ENCODE measurements at regions not wholly inside any gene's neighbourhood (a gene's known extent, or its start where the extent isn't known, plus 50 kb on each side); places are given as distances from the start of the nearest gene placed in this dataset.

DNA sequence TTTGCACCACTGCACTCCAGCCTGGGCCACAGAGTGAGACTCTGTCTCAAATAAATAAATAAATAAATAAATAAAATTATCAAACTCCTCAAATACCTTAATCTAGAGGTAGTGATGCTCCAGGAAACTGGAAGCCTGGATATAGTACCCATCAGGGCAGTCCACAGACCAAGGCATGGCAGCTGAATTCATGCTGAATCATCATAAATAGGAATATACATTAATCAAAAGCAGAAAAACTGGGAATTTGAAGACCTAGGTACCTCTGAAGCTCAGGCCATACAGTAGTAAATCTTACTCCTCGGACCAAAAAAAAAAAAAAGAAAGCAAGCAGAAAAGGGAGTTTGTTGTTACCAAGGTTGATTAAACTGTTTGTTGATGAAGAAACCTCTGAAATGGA lies 184.2 kb upstream of the CHODL start:
- TF ChIP-seq POLR2A (IDR thresholded peaks at IDR 0.05): no peak
- TF ChIP-seq, protein P1, sequence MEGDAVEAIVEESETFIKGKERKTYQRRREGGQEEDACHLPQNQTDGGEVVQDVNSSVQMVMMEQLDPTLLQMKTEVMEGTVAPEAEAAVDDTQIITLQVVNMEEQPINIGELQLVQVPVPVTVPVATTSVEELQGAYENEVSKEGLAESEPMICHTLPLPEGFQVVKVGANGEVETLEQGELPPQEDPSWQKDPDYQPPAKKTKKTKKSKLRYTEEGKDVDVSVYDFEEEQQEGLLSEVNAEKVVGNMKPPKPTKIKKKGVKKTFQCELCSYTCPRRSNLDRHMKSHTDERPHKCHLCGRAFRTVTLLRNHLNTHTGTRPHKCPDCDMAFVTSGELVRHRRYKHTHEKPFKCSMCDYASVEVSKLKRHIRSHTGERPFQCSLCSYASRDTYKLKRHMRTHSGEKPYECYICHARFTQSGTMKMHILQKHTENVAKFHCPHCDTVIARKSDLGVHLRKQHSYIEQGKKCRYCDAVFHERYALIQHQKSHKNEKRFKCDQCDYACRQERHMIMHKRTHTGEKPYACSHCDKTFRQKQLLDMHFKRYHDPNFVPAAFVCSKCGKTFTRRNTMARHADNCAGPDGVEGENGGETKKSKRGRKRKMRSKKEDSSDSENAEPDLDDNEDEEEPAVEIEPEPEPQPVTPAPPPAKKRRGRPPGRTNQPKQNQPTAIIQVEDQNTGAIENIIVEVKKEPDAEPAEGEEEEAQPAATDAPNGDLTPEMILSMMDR (IDR thresholded peaks at IDR 0.05): no peak
- H3K4me3 ChIP-seq (ENCODE audit: low read depth, poor library complexity, severe bottlenecking): no peak overlapping the region
- DNase-seq (ENCODE audit: low spot score in 2 of 2): no peak
- intact Hi-C loops (cut with DNase I; ENCODE audit: low total_unique reads): no loop called here
- WGBS, 2 donors: 65 to 93% methylated on average over 1 of the region's 1 CpG

DNA sequence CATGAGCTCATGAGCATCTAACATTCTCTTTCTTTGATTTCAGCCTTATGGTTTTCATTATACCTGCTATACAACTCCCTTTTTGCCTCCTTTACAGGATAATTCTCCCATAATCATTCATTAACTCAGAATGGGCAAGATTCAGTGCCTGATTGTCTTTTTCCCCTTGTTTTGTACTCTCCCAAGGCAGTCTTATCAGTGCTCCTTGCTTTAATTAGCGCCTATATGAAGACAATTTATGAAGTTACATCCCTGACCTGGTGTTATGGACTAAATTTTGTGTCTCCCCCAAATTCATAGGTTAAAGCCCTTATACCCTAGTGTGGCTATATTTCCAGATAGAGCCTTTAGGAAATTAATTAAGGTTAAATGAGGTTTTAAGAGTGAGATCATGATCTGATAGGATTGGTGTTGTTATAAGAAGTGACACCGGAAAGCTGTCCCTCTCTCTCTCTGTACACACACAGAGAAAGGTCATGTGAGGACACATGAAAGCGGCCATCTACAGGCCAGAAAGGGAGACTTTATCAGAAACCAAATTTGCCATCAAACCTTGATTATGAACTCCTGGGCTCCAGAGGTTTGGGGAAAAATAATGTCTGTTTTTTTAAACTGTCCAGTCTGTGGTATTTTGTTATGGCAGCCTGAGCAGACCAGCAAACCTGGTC lies 185.8 kb upstream of the CHODL start:
- DNase-seq (ENCODE audit: low spot score in 2 of 2): no peak
- TF ChIP-seq, protein P1 (IDR thresholded peaks at IDR 0.05): no peak
- TF ChIP-seq POLR2A (IDR thresholded peaks at IDR 0.05): no peak
- intact Hi-C loops (cut with DNase I; ENCODE audit: low total_unique reads): no loop called here
- H3K4me3 ChIP-seq (ENCODE audit: low read depth, poor library complexity, severe bottlenecking): no peak overlapping the region
- 92 to 96% methylated on average over 3 of the region's 3 CpGs for WGBS, 2 donors

DNA sequence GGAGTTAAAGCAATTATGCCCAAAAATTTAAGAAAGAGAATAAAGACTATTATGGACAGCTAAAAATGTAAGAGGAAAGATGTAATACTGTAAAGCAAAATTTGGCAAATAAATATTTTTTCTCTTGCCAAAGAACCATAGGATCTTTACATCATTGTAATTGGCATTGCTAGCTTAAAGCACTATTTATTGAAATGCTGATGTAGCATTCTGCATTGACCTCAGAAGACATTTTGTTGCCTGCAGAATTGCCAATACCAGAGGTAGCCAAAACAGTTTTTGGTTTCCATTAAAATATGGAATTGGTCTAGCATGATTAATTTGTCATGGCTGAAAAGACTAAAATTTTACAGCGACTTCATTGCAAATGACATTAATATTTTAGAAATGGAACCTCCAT lies 191.5 kb upstream of the CHODL start:
- 71 to 83% methylated on average over 1 of the region's 1 CpG for WGBS, 2 donors
- intact Hi-C loops (cut with DNase I; ENCODE audit: low total_unique reads): no loop called here
- DNase-seq (ENCODE audit: low spot score in 2 of 2): no peak
- no peak overlapping the region for H3K4me3 ChIP-seq (ENCODE audit: low read depth, poor library complexity, severe bottlenecking)
- TF ChIP-seq, protein P1 (IDR thresholded peaks at IDR 0.05): no peak

DNA sequence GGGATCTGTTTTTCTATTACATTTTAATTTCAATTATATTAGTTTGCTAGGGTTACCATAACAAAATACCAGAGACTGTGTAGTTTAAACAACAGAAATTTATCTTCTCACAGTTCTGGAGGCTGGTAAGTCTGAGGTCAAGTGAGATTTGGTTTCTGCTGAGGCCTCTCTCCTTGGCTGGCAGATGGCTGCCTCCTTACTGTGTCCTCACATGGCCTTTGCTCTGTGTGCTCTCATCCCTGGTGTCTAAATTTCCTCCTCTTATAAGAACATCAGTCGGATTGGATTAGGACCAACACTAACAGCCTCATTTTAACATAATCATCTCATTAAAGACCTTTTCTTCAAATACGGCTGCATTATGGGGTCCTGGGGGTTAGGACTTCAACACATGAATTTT lies 195.2 kb upstream of the CHODL start:
- H3K4me3 ChIP-seq (ENCODE audit: low read depth, poor library complexity, severe bottlenecking): no peak overlapping the region
- intact Hi-C loops (cut with DNase I; ENCODE audit: low total_unique reads): no loop called here
- TF ChIP-seq, protein P1 (IDR thresholded peaks at IDR 0.05): no peak
- no peak for TF ChIP-seq POLR2A (IDR thresholded peaks at IDR 0.05)
- DNase-seq (ENCODE audit: low spot score in 2 of 2): no peak
- WGBS, 2 donors: 79 to 88% methylated on average over 2 of the region's 2 CpGs

DNA sequence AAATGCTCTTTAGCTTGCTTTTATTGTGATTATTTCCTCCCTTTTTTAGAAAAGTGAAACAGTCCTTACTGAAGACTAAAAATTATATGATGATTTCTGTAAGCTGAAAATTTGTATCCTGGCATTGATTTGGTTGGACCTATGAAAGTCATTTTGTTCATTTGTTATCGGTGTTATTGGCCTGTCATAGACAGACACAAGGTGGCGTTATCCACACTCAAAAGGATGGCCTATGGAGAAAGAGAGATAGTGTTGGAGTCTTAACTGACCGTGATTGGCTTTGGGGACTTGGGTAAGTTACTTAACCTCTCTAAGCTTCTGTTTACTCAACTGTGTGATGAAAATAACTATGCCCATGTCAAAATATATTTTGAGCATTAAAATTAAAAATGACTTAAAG lies 203.6 kb upstream of the CHODL start:
- DNase-seq (ENCODE audit: low spot score in 2 of 2): no peak
- WGBS, 2 donors: 36 to 47% methylated on average over 3 of the region's 3 CpGs
- intact Hi-C loops (cut with DNase I; ENCODE audit: low total_unique reads): no loop called here
- no peak for TF ChIP-seq POLR2A (IDR thresholded peaks at IDR 0.05)
- TF ChIP-seq, protein P1 (IDR thresholded peaks at IDR 0.05): no peak
- H3K4me3 ChIP-seq (ENCODE audit: low read depth, poor library complexity, severe bottlenecking): no peak overlapping the region

DNA sequence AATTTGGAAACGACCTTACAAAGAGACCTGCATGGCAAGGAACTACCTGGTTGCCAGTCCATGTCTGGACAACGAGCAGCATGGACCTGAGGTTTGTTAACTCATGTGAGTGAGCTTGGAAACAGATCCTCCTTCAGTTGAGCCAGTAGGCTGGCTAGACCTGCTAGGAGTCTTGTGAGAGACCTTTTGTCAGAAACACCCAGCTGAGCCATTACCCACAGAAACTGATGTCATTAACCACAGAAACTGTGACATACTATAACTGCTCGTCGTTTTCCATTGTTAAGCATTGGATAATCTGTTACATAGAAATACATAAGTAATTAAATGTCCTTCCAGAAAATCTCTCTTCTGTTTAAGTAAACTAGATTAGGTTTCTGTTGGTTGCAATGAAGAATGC lies 211.1 kb upstream of the C21orf91 start:
- TF ChIP-seq POLR2A (IDR thresholded peaks at IDR 0.05): no peak
- TF ChIP-seq, protein P1 (IDR thresholded peaks at IDR 0.05): no peak
- H3K4me3 ChIP-seq (ENCODE audit: low read depth, poor library complexity, severe bottlenecking): no peak overlapping the region
- intact Hi-C loops (cut with DNase I; ENCODE audit: low total_unique reads): no loop called here
- DNase-seq (ENCODE audit: low spot score in 2 of 2): no peak
- WGBS, 2 donors: 71 to 73% methylated on average over 4 of the region's 4 CpGs

Data from lower leg skin (tissue), 4 donors.